MM.1S (cell line): ENCODE measurements at regions not wholly inside any gene's neighbourhood (a gene's known extent, or its start where the extent isn't known, plus 50 kb on each side); places are given as distances from the start of the nearest gene placed in this dataset.

Experiments used
- DNase-seq: peaks from one replicate; pipeline ENCODE4 v3.0.0-alpha.2; 2015
- H2AFZ ChIP-seq: fragments of 300-600 bp; sonication (generic); 2 replicates; pipeline ENCODE4 v1.6.0; 2016; ENCODE audit warnings: antibody characterized with exemption, low read length
- H3F3A ChIP-seq: fragments of 300-600 bp; sonication (generic); 2 replicates; pipeline ENCODE4 v1.6.1; 2016; ENCODE audit warnings: mild to moderate bottlenecking, antibody characterized with exemption, low read length, moderate library complexity, mixed read lengths; ENCODE audit not compliant: insufficient read depth
- H3K27ac ChIP-seq: fragments of 300-600 bp; sonication (generic); 2 replicates; pipeline ENCODE4 v1.5.1; 2016; ENCODE audit warnings: mild to moderate bottlenecking, low read length
- H3K27me3 ChIP-seq: fragments of 300-600 bp; sonication (generic); replicated peaks from 2 replicates; pipeline ENCODE4 v1.6.0; 2016; ENCODE audit warnings: low read length; ENCODE audit not compliant: insufficient read depth
- H3K36me3 ChIP-seq: fragments of 300-600 bp; sonication (generic); replicated peaks from 2 replicates; pipeline ENCODE4 v1.6.1; 2016; ENCODE audit warnings: mild to moderate bottlenecking, low read length, mixed read lengths; ENCODE audit not compliant: insufficient read depth
- H3K4me1 ChIP-seq: fragments of 300-600 bp; sonication (generic); 2 replicates; pipeline ENCODE4 v1.6.1; 2016; ENCODE audit warnings: low read length, mixed read lengths
- H3K4me2 ChIP-seq: fragments of 300-600 bp; sonication (generic); 2 replicates; pipeline ENCODE4 v1.6.0; 2016; ENCODE audit warnings: low read depth, low read length
- H3K4me3 ChIP-seq: fragments of 300-600 bp; sonication (generic); 2 replicates; pipeline ENCODE4 v1.5.1; 2016; ENCODE audit warnings: low read length, mixed read lengths
- H3K79me2 ChIP-seq: fragments of 300-600 bp; sonication (generic); 2 replicates; pipeline ENCODE4 v1.6.1; 2016; ENCODE audit warnings: mixed run types, low read length, mixed read lengths
- H3K9ac ChIP-seq: fragments of 300-600 bp; sonication (generic); 2 replicates; pipeline ENCODE4 v1.6.1; 2016; ENCODE audit warnings: low read length, mixed read lengths
- H3K9me2 ChIP-seq: fragments of 300-600 bp; sonication (generic); replicated peaks from 2 replicates; pipeline ENCODE4 v1.6.1; 2016; ENCODE audit warnings: mild to moderate bottlenecking, low read length, mixed read lengths; ENCODE audit not compliant: insufficient read depth
- H3K9me3 ChIP-seq: fragments of 300-600 bp; sonication (generic); replicated peaks from 2 replicates; pipeline ENCODE4 v1.6.1; 2016; ENCODE audit warnings: mild to moderate bottlenecking, low read length, mixed read lengths; ENCODE audit not compliant: insufficient read depth
- H4K20me1 ChIP-seq: fragments of 300-600 bp; sonication (generic); 2 replicates; pipeline ENCODE4 v1.6.1; 2016; ENCODE audit warnings: mild to moderate bottlenecking, low read length, moderate library complexity, mixed read lengths; ENCODE audit not compliant: insufficient read depth
- CTCF ChIP-seq: fragments of 300-600 bp; sonication (generic); IDR thresholded peaks from 2 replicates; pipeline ENCODE4 v1.5.1; 2016; ENCODE audit warnings: antibody characterized with exemption, low read length, mixed read lengths
- EZH2 ChIP-seq: fragments of 300-600 bp; sonication (generic); optimal IDR thresholded peaks from 2 replicates; pipeline ENCODE3; 2017; ENCODE audit warnings: low read depth, mild to moderate bottlenecking, antibody characterized with exemption, low read length, mixed read lengths
- EZH2phosphoT487 ChIP-seq: fragments of 300-600 bp; sonication (generic); IDR thresholded peaks from 2 replicates; pipeline ENCODE4 v1.6.1; 2018; ENCODE audit warnings: antibody characterized with exemption, low read length

- Histone ChIP-seq H4K20me1 (no peaks in the 10 kb centered on the region), H3K4me2 (no peak overlapping the region), H3K9me2 (no peaks in the 10 kb centered on the region), H3K27ac (no peak overlapping the region), H2AFZ (no peak overlapping the region), H3K36me3 (no peaks in the 10 kb centered on the region), H3K27me3 (no peaks in the 10 kb centered on the region), H3K9ac (no peak overlapping the region), H3F3A (no peaks in the 10 kb centered on the region), H3K79me2 (no peaks in the 10 kb centered on the region), H3K9me3 (no peaks in the 10 kb centered on the region), H3K4me3 (no peak overlapping the region), H3K4me1 (no peaks in the 10 kb centered on the region)
- DNase-seq = no peak
- TF ChIP-seq EZH2phosphoT487 = no peak
These were observed 348.6 kb upstream of the CCDC54 start for GRCh38 chr3:107028626-107029025.

GRCh38 chr3:107032111-107032510, 345.1 kb upstream of the CCDC54 start:
- DNase-seq = no peak
- TF ChIP-seq CTCF (no peak), EZH2phosphoT487 (no peak), EZH2 (no peak)

GRCh38 chr3:107034142-107034541, 343.1 kb upstream of the CCDC54 start:
- no peak for DNase-seq
- Histone ChIP-seq H3K4me3 (no peak overlapping the region), H4K20me1 (no peaks in the 10 kb centered on the region), H3K9me3 (no peaks in the 10 kb centered on the region), H3K4me1 (no peaks in the 10 kb centered on the region), H3K9me2 (no peaks in the 10 kb centered on the region), H2AFZ (no peak overlapping the region), H3K27me3 (no peaks in the 10 kb centered on the region), H3K79me2 (no peaks in the 10 kb centered on the region), H3K27ac (no peak overlapping the region), H3K4me2 (no peak overlapping the region), H3K9ac (no peak overlapping the region), H3K36me3 (no peaks in the 10 kb centered on the region), H3F3A (no peaks in the 10 kb centered on the region)
- TF ChIP-seq EZH2 (no peak), EZH2phosphoT487 (no peak), CTCF (no peak)

More at GRCh38 chr3:107032111-107032510, 345.1 kb upstream of the CCDC54 start:
- no peaks in the 10 kb centered on the region for H3K36me3 ChIP-seq
- H3K4me1 ChIP-seq = no peaks in the 10 kb centered on the region
- H3K9me3 ChIP-seq = no peaks in the 10 kb centered on the region
- no peaks in the 10 kb centered on the region for H3K79me2 ChIP-seq
- no peaks in the 10 kb centered on the region for H4K20me1 ChIP-seq
- H3K9me2 ChIP-seq = no peaks in the 10 kb centered on the region
- H3K4me2 ChIP-seq = no peak overlapping the region
- H3F3A ChIP-seq = no peaks in the 10 kb centered on the region
- no peak overlapping the region for H3K27ac ChIP-seq
- H3K4me3 ChIP-seq = no peak overlapping the region
- H3K9ac ChIP-seq = no peak overlapping the region
- no peak overlapping the region for H2AFZ ChIP-seq
- no peaks in the 10 kb centered on the region for H3K27me3 ChIP-seq

- Histone ChIP-seq H3F3A (no peaks in the 10 kb centered on the region), H3K9ac (no peak overlapping the region), H3K27me3 (no peaks in the 10 kb centered on the region), H4K20me1 (no peaks in the 10 kb centered on the region), H3K9me3 (no peaks in the 10 kb centered on the region), H2AFZ (no peak overlapping the region), H3K4me1 (no peaks in the 10 kb centered on the region), H3K9me2 (no peaks in the 10 kb centered on the region), H3K4me3 (no peak overlapping the region), H3K27ac (no peak overlapping the region), H3K79me2 (no peaks in the 10 kb centered on the region), H3K4me2 (no peak overlapping the region), H3K36me3 (no peaks in the 10 kb centered on the region)
- no peak for DNase-seq
- TF ChIP-seq EZH2 = no peak
- no peak for TF ChIP-seq CTCF
- no peak for TF ChIP-seq EZH2phosphoT487
These were observed 342.1 kb upstream of the CCDC54 start for GRCh38 chr3:107035176-107035575.
